Fibroblast of gingiva (primary cell): ENCODE measurements at regions not wholly inside any gene's neighbourhood (a gene's known extent, or its start where the extent isn't known, plus 50 kb on each side); places are given as distances from the start of the nearest gene placed in this dataset.
A peak's percentile ranks its signal among the peaks of the same experiment; 100 is the strongest.

Source experiments
- DNase-seq: peaks from one replicate; pipeline ENCODE4 v3.0.0-alpha.2; 2011; ENCODE audit warnings: low read depth

- DNase-seq, result peak; percentile 44
Observed at GRCh38 chr21:27021046-27021445, 54.2 kb upstream of the ADAMTS5 start.

- DNase-seq, result no peak
Observed at GRCh38 chr21:27017246-27017645, 50.4 kb upstream of the ADAMTS5 start.
